Myocyte (in vitro differentiated cells): ENCODE measurements at regions not wholly inside any gene's neighbourhood (a gene's known extent, or its start where the extent isn't known, plus 50 kb on each side); places are given as distances from the start of the nearest gene placed in this dataset.
"Not testable (repeated sequence)": the region's sequence is repeated elsewhere in the genome, so short reads cannot be mapped to it uniquely, and the experiment has no call there.

Experiments used
- DNase-seq: peaks from one replicate; pipeline ENCODE4 v3.0.0-alpha.2; 2012; ENCODE audit warnings: low read depth

GRCh38 chr2:216932863-216933548, 73.1 kb upstream of the TNP1 start:
- no peak for DNase-seq

- DNase-seq, result no peak
Measured at GRCh38 chr2:216932113-216932862, 72.4 kb upstream of the TNP1 start.

- DNase-seq, result no peak
Measured at GRCh38 chr2:216930716-216931115, 70.9 kb upstream of the TNP1 start.

GRCh38 chr2:216929338-216929737, 69.5 kb upstream of the TNP1 start:
- not testable (repeated sequence) for DNase-seq

GRCh38 chr2:216927163-216927562, 67.3 kb upstream of the TNP1 start:
- no peak for DNase-seq

- DNase-seq, result no peak
Measured at GRCh38 chr2:216925636-216926366, 65.9 kb upstream of the TNP1 start.

- DNase-seq, result no peak
Measured at GRCh38 chr2:216925006-216925405, 65.1 kb upstream of the TNP1 start.

GRCh38 chr2:216923706-216924105, 63.8 kb upstream of the TNP1 start:
- DNase-seq, result no peak

GRCh38 chr2:216922175-216922780, 62.4 kb upstream of the TNP1 start:
- DNase-seq, result peak; percentile 57

GRCh38 chr2:216920937-216921456, 61.1 kb upstream of the TNP1 start:
- DNase-seq, result no peak

- DNase-seq, result no peak
Measured at GRCh38 chr2:216920143-216920876, 60.4 kb upstream of the TNP1 start.

GRCh38 chr2:216918088-216918680, 58.3 kb upstream of the TNP1 start:
- peak; percentile 91 for DNase-seq

GRCh38 chr2:216916956-216917650, 57.2 kb upstream of the TNP1 start:
- DNase-seq, result no peak

- no peak for DNase-seq
Measured at GRCh38 chr2:216915557-216916150, 55.8 kb upstream of the TNP1 start.

GRCh38 chr2:216914491-216914890, 54.6 kb upstream of the TNP1 start:
- no peak for DNase-seq

GRCh38 chr2:216911886-216912285, 52.0 kb upstream of the TNP1 start:
- DNase-seq, result no peak

GRCh38 chr2:216911008-216911407, 51.1 kb upstream of the TNP1 start:
- no peak for DNase-seq

- DNase-seq, result no peak
Measured at GRCh38 chr2:216909541-216910210, 49.8 kb upstream of the TNP1 start.
